GM19467 (cell line): ENCODE measurements at regions not wholly inside any gene's neighbourhood (a gene's known extent, or its start where the extent isn't known, plus 50 kb on each side); places are given as distances from the start of the nearest gene placed in this dataset.
A peak's percentile ranks its signal among the peaks of the same experiment; 100 is the strongest.

Experiments used
- ATAC-seq: cut with Tn5 transposase; IDR thresholded peaks from one replicate; pipeline ENCODE4 v1.9.1; 2021; ENCODE audit warnings: mild to moderate bottlenecking, moderate library complexity; ENCODE audit not compliant: unreplicated experiment

GRCh38 chr16:86663685-86664521 lies 85.6 kb downstream of the FOXL1 start:
- no peak for ATAC-seq

- peak; percentile 74 for ATAC-seq
Measured at GRCh38 chr16:86664522-86665318, 86.4 kb downstream of the FOXL1 start.

- peak; percentile 25 for ATAC-seq
Measured at GRCh38 chr16:86665319-86665675, 86.9 kb downstream of the FOXL1 start.

- no peak for ATAC-seq
Measured at GRCh38 chr16:86665929-86666328, 87.6 kb downstream of the FOXL1 start.

GRCh38 chr16:86667035-86667434 lies 88.7 kb downstream of the FOXL1 start:
- ATAC-seq = no peak

GRCh38 chr16:86668136-86668910 lies 90.0 kb downstream of the FOXL1 start:
- no peak for ATAC-seq

GRCh38 chr16:86669285-86669805 lies 91.0 kb downstream of the FOXL1 start:
- no peak for ATAC-seq

GRCh38 chr16:86669937-86670749 lies 91.8 kb downstream of the FOXL1 start:
- ATAC-seq = no peak

- ATAC-seq = no peak
Measured at GRCh38 chr16:86670750-86671234, 92.4 kb downstream of the FOXL1 start.

- no peak for ATAC-seq
Measured at GRCh38 chr16:86671486-86672178, 93.3 kb downstream of the FOXL1 start.

- ATAC-seq = no peak
Measured at GRCh38 chr16:86672179-86672863, 94.0 kb downstream of the FOXL1 start.

- ATAC-seq = no peak
Measured at GRCh38 chr16:86673090-86673955, 95.0 kb downstream of the FOXL1 start.

GRCh38 chr16:86673956-86674453 lies 95.7 kb downstream of the FOXL1 start:
- no peak for ATAC-seq

GRCh38 chr16:86676254-86676670 lies 97.9 kb downstream of the FOXL1 start:
- ATAC-seq = no peak

- no peak for ATAC-seq
Measured at GRCh38 chr16:86679490-86679889, 101.1 kb downstream of the FOXL1 start.

GRCh38 chr16:86680162-86680561 lies 101.8 kb downstream of the FOXL1 start:
- ATAC-seq = no peak

GRCh38 chr16:86680661-86681030 lies 102.3 kb downstream of the FOXL1 start:
- ATAC-seq = no peak
